NOMO-1 (cell line): ENCODE measurements at regions not wholly inside any gene's neighbourhood (a gene's known extent, or its start where the extent isn't known, plus 50 kb on each side); places are given as distances from the start of the nearest gene placed in this dataset.

Experiments
- DNase-seq, 2 experiments: peaks; one replicate each; lab custom pipeline; 2025; ENCODE audit not compliant: unreplicated experiment in 2 of 2; lab: John Stamatoyannopoulos, UW

- no peak for DNase-seq
These were observed 137.1 kb upstream of the GAS1 start for GRCh38 chr9:87084407-87084806.

- DNase-seq = no peak
These were observed 137.8 kb upstream of the GAS1 start for GRCh38 chr9:87085073-87085472.

GRCh38 chr9:87085521-87085920, 138.2 kb upstream of the GAS1 start:
- no peak for DNase-seq

DNA sequence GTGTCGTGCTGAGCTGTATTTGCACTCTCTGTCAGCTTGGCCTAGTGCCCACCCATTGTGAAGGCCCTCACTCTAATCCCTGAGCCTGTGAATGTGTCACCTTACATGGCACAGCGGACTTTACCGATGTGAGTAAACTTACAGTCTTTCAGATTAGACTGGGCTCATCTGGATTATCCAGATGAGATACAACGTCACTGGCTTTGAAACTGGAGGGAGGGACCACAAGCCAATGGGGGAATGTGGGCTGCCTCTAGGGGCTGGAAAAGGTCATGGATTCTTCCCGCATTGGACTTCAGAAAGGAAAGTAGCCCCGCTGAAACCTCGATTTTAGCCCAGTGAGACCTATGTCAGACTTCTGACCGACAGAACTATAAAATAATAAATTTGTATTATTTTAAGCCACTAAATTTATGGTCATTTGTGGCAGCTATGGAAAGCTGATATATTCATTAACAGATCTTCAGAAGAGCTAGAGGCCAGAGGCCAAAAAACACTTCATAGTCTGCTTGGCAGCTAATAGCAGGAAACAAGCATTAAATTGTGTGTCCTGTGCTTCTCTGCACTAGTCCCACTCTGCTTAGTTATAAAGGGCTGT, 139.0 kb upstream of the GAS1 start:
- no peak for DNase-seq

- DNase-seq = no peak
These were observed 139.9 kb upstream of the GAS1 start for GRCh38 chr9:87087197-87087596.

DNA sequence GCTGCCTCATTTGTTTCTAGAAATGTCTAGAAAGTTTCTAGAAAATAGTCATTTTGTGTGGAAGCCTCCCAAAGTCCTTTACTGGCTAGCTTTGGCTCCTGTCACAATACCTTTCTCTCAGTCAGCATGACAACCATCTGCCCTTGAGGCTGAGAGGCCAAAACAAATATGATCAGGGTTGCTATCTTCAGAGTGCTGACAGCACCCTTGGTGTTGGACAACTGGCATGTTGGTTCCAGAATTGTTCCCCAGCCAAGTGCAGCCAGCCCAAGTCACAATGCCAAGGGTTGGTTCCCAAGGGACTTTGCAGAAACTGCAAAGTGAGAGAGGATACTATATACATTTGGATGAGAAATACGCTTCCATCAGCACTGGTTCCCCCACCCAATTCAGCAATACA, 140.9 kb upstream of the GAS1 start:
- no peak for DNase-seq

DNA sequence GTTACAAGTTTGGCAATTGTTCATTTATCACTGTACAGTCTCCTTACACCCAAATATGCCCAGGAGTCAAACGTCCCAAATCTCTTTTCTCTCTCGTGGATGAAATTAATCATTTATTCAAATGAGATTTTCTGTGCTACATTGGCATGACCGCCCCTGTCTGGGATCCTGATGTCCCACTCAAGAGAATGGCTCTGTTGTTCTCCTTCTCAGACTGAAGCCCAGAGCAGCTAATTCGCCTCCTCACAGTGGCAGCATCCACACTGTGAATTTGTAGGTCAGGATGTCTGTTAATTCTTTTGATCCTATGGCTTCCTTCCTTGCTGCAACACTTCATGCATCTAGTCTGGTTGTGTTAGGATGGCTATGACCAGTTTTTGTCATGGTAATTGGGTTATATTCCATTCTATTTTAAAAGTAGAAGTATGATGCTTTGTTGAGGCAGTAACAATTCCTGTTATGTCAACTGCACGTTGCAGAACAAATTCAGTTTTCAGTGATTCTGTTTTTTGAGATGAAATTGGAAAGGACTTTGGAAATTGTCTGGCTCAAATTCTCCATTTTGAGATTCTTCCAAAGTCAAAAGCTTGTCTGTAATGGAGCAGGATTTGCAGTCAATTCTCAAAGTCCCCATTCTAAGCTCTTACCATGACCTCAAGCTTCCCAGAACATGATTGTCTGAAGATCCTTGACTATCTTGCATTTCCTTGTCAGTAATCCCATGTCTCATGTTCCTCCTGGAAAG, 141.5 kb upstream of the GAS1 start:
- DNase-seq = no peak

DNA sequence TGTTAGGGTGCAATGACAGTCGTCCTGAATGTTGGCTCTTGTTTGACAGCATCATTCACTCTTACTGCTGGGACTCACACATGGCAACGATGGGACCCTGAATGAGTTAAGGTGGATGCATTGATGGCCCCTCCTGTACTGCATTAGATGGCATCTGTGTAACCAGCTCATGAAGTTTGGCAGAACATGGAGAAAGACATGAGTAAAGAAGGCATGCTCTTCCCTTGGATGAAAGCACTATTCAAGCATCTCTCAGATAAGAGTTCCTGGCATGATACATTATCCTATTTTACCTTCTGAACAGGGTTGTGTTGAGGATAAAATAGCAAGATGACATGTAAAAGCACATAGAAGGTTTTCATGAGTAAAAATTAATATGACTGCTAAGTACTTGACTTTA, 142.2 kb upstream of the GAS1 start:
- no peak for DNase-seq

DNA sequence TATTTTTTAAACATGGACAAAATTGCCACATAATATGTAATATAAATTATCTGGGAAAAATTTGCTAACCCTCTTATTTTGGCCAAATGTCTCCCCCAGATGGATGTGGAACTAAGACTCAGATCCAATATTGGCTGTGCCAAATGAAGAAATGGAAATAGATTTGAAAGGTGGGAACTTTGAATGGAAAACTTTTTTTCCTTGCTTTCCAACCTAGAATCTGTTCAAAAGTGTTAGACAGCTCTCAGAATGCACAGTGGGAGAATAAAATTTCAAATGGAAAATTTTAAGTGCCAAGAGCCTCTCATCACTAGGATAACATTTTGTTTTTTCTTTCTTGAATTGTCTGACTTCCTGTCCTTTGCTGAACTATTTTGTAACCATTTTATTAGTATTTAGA, 142.6 kb upstream of the GAS1 start:
- DNase-seq = no peak

DNA sequence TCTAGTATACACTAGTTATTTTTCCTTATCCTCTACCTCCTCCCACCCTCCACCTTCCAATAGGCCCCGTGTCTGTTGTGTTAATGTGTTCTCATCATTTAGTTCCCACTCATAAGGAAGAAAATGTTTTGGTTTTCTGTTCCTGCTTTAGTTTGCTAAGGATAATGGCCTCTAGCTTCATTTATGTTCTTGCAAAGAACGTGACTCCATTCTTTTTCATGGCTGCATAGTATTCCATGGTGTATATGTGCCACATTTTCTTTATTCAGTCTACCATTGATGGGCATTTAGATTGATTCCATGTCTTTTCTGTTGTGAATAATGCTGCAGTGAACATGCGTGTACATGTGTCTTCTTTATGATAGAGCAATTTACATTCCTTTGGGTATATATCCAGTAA, 146.5 kb upstream of the GAS1 start:
- DNase-seq = no peak

DNA sequence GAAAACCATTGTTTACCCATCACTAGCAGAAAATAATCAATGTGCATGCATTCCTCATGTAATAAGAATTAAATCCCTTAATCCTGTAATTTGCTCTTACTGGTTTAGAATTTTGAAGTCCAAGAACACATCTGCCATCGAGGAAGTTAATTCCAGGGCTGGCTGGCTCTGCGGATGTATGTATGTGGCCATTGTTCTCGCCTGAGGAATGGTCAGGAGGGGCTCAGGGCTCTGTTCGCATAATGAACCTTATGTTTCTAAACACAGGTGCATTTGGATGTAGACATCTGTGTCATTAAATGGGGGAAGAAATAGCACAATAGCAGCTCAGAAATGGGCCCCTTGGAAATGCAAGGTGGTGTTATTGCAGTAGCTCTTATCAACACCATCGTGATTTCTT, 148.6 kb upstream of the GAS1 start:
- DNase-seq = no peak

- DNase-seq = no peak
These were observed 149.2 kb upstream of the GAS1 start for GRCh38 chr9:87096506-87096905.

- no peak for DNase-seq
These were observed 149.9 kb upstream of the GAS1 start for GRCh38 chr9:87097238-87097637.

GRCh38 chr9:87099407-87099806, 152.1 kb upstream of the GAS1 start:
- DNase-seq = no peak

GRCh38 chr9:87100001-87100400, 152.7 kb upstream of the GAS1 start:
- no peak for DNase-seq

DNA sequence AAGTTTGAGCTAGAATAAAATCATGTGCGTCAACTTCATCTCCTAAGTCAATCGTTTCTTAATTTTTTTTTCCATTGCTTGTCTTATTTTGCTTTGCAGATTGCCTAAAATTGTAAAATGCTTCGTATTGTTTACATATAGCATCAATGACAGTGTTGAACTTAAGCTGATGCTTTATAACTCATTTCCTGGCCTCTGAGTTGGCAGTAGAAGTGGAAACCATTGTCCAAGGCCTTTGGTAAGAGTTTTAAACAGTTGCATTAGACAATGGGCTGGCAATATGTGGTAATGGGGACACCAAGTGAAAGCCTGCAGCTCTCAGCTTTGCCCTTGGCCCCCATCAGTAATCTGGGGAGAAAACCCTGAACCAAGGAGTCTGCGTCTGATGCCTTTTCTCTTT, 154.8 kb upstream of the GAS1 start:
- DNase-seq = no peak

DNA sequence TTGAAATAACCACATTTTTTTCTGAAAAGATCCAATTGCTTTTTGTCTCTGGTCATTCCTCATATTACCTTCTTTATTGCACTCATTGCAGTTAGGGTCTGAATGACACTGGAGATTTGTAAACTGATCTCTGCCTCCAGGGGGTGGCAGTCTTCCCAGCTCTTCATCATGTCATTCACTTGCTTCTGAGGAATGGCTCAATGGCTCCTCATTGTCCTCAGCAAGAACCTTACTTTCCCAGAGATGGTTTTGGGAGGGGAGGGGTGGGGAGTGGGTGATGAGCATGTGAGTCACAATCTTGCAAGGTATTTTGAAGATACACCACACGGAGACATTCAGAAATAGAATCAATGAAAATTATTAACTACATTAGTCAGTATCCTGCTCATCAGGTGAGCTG, 159.8 kb upstream of the GAS1 start:
- no peak for DNase-seq

GRCh38 chr9:87108661-87109060, 161.4 kb upstream of the GAS1 start:
- no peak for DNase-seq

DNA sequence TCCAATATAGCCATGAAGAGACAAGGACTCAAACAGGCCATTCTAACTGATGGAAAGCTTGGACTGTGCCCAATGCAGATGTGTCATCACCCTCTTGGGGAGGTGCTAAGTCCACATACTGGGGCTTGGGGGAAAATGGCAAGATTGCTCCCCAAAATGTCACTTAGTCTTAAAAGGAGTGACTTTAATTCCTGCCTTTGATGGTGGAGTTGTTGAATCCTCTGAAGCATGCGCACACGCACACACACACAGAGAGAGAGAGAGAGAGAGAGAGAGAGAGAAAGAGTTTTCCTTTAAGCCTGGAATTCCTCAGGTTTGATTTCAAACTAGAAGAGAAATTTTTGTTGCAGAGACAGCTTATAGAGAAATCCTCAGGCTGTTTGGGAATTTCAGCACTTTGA, 161.9 kb upstream of the GAS1 start:
- DNase-seq = no peak

DNA sequence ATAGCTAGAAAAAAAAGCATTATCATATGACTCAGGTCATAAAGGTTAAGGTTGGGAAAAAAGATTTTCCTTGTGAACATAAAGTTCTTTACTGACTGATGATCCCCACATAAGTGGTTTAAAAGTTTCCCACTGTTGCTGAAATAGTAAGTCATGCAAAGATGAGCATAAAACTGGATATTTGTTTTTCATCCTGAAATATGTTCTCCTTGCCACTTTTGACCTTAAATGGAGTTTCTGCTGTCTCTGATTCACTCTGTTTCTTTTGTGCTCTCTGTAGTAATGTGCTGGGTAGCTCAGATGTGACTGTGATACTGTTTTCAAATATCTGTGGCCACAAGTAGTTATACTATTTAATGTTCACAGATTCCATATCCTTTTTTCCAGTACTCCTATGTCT, 162.5 kb upstream of the GAS1 start:
- no peak for DNase-seq

DNA sequence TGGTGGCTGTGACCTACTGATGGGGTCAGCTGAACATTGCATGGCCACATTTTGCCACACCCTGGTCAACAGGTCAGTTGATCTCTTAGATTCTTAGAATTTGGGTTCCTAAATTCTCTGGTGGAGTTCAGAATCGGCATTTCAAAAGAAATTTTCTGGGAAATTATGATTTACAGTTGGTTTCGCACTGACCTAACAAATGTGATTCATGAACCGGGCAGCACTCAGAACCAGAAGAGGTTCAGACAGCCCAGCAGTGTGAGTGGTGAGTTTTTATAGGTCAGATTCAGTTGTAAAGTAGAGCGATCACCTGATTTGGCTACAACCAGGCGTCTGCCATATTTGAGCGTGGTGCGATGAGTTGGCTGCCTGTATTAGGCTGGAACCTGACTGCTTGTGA, 163.7 kb upstream of the GAS1 start:
- DNase-seq = no peak

DNA sequence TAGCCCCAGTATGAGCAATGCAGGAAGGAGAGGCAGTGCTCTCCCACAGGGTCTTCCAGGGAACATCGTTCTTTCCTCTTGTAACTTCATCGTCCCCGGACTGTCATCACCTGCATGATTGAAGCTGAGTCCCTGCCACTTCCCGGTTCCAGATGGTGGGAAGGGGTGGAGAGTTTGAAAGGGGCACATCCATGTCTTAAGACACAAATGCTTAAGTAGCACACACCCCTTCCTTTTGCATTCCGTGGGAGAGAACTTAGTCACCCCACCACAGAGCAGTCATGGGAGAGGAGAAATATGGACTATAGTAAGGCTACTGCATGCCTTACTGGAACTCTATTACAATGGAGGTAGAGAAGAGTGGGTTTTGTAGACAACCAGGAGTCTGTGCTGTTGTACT, 165.3 kb upstream of the GAS1 start:
- no peak for DNase-seq

DNA sequence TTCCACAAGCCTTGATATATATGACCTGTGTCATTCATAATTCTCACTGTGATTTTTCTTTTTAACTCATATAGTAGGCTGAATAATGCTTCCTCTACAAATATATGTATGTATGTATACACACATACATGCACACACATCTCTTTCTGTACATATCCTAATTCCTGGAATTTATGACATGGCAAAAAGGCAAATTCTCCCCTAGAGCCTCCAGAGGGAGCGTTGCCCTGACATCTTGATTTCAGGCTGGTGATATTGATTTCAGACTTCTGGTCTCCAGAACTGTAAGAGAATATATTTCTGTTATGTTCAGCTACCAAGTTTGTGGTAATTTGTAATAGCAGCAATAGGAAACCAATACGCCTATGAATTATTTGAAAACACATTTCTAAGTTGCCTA, 166.6 kb upstream of the GAS1 start:
- DNase-seq = no peak
